Naive thymus-derived CD4-positive, alpha-beta T cell (primary cell): ENCODE measurements at regions not wholly inside any gene's neighbourhood (a gene's known extent, or its start where the extent isn't known, plus 50 kb on each side); places are given as distances from the start of the nearest gene placed in this dataset.

ENCODE experiments used
- ATAC-seq: fragments of 150-1000 bp; cut with Tn5 transposase; 2 replicates; pipeline ENCODE4 v1.10.0; 2021; ENCODE audit warnings: mild to moderate bottlenecking, moderate library complexity
- CTCF ChIA-PET: fragments of 350-600 bp; sonication (Branson Sonifier 250); formaldehyde crosslinking; loops from one replicate; lab custom pipeline; 2021; ENCODE audit warnings: antibody characterized with exemption; lab: Charles Lee
- POLR2A ChIA-PET: fragments of 350-600 bp; sonication (Branson Sonifier 250); formaldehyde crosslinking; loops from one replicate; lab custom pipeline; 2021; ENCODE audit warnings: antibody characterized with exemption, inconsistent platforms; lab: Charles Lee
- DNase-seq, 9 donors: peaks; one replicate each; pipeline versions ENCODE4 v3.0.0 to v3.0.0-alpha.2; 2020 to 2022; ENCODE audit warnings: mixed read lengths in 1 of 9
- H3K27ac ChIP-seq: one replicate; pipeline ENCODE4 v1.7.0; 2013; ENCODE audit warnings: mild to moderate bottlenecking, low read depth, low read length, moderate library complexity
- H3K27me3 ChIP-seq, 2 donors: one replicate each; pipeline ENCODE4 v1.7.0; 2013; ENCODE audit warnings: low read length in 2 of 2, mild to moderate bottlenecking in 2 of 2, moderate library complexity in 2 of 2; ENCODE audit not compliant: control insufficient read depth in 2 of 2, insufficient read depth in 2 of 2
- H3K36me3 ChIP-seq, 3 experiments: 1 replicate in 2 of 3; 2 replicates in 1 of 3; pipeline ENCODE4 v1.7.0; 2013; ENCODE audit warnings: low read length in 3 of 3, mild to moderate bottlenecking in 3 of 3, moderate library complexity in 1 of 3; ENCODE audit not compliant: insufficient read depth in 3 of 3, control insufficient read depth in 2 of 3
- H3K4me1 ChIP-seq, 2 donors: one replicate each; pipeline ENCODE4 v1.7.0; 2013; ENCODE audit warnings: low read length in 2 of 2, mild to moderate bottlenecking in 2 of 2, moderate library complexity in 1 of 2; ENCODE audit not compliant: control insufficient read depth in 2 of 2, insufficient read depth in 2 of 2
- H3K4me3 ChIP-seq: 2 replicates; pipeline ENCODE4 v1.7.0; 2013; ENCODE audit warnings: mild to moderate bottlenecking, low read length
- H3K9me3 ChIP-seq, 3 experiments: 1 replicate in 2 of 3; 2 replicates in 1 of 3; pipeline ENCODE4 v1.7.0; 2013; ENCODE audit warnings: low read length in 3 of 3; ENCODE audit not compliant: control insufficient read depth in 2 of 3
- H3K27ac Mint-ChIP-seq, 9 donors: one replicate each; pipeline ENCODE4 v1.8.0; 2020 to 2022; ENCODE audit warnings: mixed read lengths in 9 of 9, mild to moderate bottlenecking in 8 of 9, moderate library complexity in 5 of 9, inconsistent platforms in 2 of 9
- H3K27me3 Mint-ChIP-seq, 5 donors: one replicate each; pipeline ENCODE4 v1.8.0; 2021 to 2022; ENCODE audit warnings: mixed read lengths in 5 of 5, mild to moderate bottlenecking in 1 of 5
- H3K36me3 Mint-ChIP-seq, 5 donors: one replicate each; pipeline ENCODE4 v1.8.0; 2020 to 2022; ENCODE audit warnings: mixed read lengths in 5 of 5, mild to moderate bottlenecking in 3 of 5, inconsistent platforms in 1 of 5
- H3K4me1 Mint-ChIP-seq, 7 donors: one replicate each; pipeline ENCODE4 v1.8.0; 2020 to 2022; ENCODE audit warnings: mixed read lengths in 7 of 7, mild to moderate bottlenecking in 3 of 7, inconsistent platforms in 1 of 7
- H3K4me3 Mint-ChIP-seq, 10 donors: one replicate each; pipeline ENCODE4 v1.8.0; 2020 to 2022; ENCODE audit warnings: mild to moderate bottlenecking in 10 of 10, mixed read lengths in 10 of 10, moderate library complexity in 6 of 10, inconsistent platforms in 2 of 10
- H3K9me3 Mint-ChIP-seq, 11 donors: one replicate each; pipeline ENCODE4 v1.8.0; 2020 to 2022; ENCODE audit warnings: mixed read lengths in 11 of 11, mild to moderate bottlenecking in 4 of 11, inconsistent platforms in 1 of 11, moderate library complexity in 1 of 11
- intact Hi-C, 2 donors: fragments of 100-400 bp; cut with micrococcal nuclease; formaldehyde crosslinking; loops; one replicate each; pipeline ENCODE4 v1.15.1; 2023

DNA sequence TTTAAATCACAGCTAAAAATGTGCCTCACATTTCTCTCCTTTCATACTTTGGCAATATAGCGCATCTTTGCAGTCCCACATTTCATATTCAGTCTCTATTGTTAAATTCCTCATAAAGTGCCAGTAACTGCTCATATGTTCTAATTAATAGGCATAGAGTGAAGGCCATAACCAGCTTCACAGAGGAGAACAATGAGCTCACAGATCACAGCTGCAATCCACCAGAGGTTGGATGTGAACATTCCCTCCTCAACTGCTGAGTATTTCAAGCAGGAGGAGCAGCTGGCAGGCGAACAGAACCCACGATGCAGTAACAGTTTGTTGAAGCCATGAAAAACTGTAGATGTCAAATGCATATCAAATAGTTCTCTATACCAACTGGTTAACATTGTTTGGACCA is 2088.7 kb upstream of the AGA start:
- Mint-ChIP-seq H3K9me3 (peaks cover 0 to 12% (median 5%) of the 10 kb centered on the region in 11 donors), H3K27ac (no peak overlapping the region), H3K4me1 (no peaks in the 10 kb centered on the region), H3K4me3 (no peak overlapping the region), H3K36me3 (peaks cover 0 to 4% (median 0%) of the 10 kb centered on the region in 5 donors), H3K27me3 (no peaks in the 10 kb centered on the region)
- DNase-seq (no peak), ATAC-seq (no peak)
- POLR2A ChIA-PET: no interaction called here
- intact Hi-C loops: no loop called here
- Histone ChIP-seq H3K27ac (no peak overlapping the region), H3K9me3 (no peaks in the 10 kb centered on the region), H3K27me3 (no peaks in the 10 kb centered on the region), H3K4me1 (no peaks in the 10 kb centered on the region), H3K36me3 (no peaks in the 10 kb centered on the region), H3K4me3 (no peak overlapping the region)
- CTCF ChIA-PET: no interaction called here

DNA sequence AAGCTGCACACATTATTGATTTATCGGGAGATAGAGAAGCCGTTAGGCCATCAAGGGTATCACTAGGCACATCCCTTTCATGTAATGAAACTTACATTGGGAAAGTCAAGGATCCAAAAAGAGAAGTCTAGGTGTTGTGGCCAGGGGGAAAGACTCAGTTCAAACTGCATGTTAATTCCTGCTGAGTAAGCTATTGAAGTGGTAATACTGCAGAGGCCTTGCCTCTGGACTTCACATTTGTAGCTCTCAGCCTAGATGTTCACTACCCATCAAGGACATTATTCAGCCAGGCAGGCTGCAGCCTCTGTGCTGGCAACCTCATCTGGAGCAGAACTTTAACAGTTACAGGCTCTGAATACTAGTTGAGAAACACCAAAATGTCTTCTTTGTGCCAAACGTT is 2094.5 kb upstream of the AGA start:
- Histone ChIP-seq H3K36me3 (no peaks in the 10 kb centered on the region), H3K9me3 (no peaks in the 10 kb centered on the region), H3K27me3 (no peaks in the 10 kb centered on the region), H3K27ac (no peak overlapping the region), H3K4me1 (no peaks in the 10 kb centered on the region), H3K4me3 (no peak overlapping the region)
- Mint-ChIP-seq H3K9me3 (peaks cover 0 to 10% (median 4%) of the 10 kb centered on the region in 11 donors), H3K36me3 (no peaks in the 10 kb centered on the region), H3K4me3 (no peak overlapping the region), H3K27ac (no peak overlapping the region), H3K4me1 (no peaks in the 10 kb centered on the region), H3K27me3 (no peaks in the 10 kb centered on the region)
- no peak for ATAC-seq
- intact Hi-C loops: no loop called here
- POLR2A ChIA-PET: no interaction called here
- CTCF ChIA-PET: no interaction called here
- no peak for DNase-seq

DNA sequence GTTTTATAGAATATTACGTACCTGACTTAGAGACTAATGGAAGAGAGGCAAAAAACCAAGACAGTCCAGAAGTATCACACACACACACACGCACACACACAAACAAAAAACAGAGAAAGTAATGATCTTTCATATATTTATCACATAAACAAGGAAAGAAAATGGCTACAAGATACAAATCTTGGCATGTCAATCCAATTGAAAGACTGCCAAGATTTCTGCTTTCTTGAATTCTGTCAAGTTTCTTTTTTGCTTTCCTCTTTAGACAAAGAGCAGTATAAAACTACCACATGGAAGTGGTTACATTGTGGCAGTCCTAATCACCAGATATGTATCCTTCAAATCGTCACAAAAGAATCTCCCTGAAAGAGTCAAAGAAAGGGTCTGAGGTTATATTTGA is 2097.4 kb upstream of the AGA start:
- H3K4me1 Mint-ChIP-seq: no peaks in the 10 kb centered on the region
- Histone ChIP-seq H3K4me3 (no peak overlapping the region), H3K4me1 (no peaks in the 10 kb centered on the region), H3K27me3 (no peaks in the 10 kb centered on the region), H3K36me3 (no peaks in the 10 kb centered on the region), H3K9me3 (no peaks in the 10 kb centered on the region), H3K27ac (no peak overlapping the region)
- no peaks in the 10 kb centered on the region for H3K36me3 Mint-ChIP-seq
- ATAC-seq (no peak), DNase-seq (no peak)
- H3K27ac Mint-ChIP-seq: no peak overlapping the region
- H3K9me3 Mint-ChIP-seq: peaks cover 0 to 12% (median 4%) of the 10 kb centered on the region in 11 donors
- ChIA-PET CTCF (no interaction called here), POLR2A (no interaction called here)
- intact Hi-C loops: no loop called here
- H3K4me3 Mint-ChIP-seq: no peak overlapping the region
- no peaks in the 10 kb centered on the region for H3K27me3 Mint-ChIP-seq

DNA sequence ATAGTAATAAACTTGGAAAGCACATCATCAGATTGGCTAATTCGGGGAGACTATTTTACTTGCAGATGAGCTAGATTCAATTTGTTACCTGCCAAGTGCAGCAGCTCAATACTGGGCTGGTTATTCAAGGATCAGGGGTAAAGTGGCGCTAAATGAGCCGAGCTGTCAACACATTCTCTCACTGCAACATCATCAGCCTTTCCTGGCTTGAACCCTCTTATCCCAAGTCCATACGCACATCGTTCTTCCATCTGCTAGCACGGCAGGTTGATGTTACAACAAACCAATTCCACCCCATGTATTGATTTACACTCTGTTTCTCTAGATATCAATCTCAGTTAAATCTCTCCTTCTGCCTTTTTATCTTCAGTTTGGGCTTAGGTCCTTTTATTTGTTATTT is 2101.5 kb upstream of the AGA start:
- intact Hi-C loops: no loop called here
- no peaks in the 10 kb centered on the region for H3K36me3 Mint-ChIP-seq
- no peak overlapping the region for H3K4me3 ChIP-seq

DNA sequence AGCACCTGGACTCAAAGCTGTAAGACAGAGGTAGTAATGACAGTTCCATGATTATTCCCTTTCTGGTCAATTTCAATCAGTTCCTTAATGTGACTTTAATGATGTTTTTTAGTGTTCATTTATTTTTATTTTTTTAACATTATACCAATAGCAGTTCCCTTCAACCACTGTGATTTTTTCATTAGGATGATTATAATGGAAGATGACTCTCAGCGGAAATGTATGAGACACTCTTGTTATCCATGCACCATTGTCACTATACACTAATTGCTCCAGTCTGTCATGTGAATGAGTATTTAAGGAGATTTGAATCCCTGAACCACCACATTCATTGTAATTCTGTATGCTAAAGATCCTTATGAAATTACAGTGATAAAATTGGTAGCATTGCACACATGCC is 2102.3 kb upstream of the AGA start:
- no peak overlapping the region for H3K4me3 ChIP-seq
- ATAC-seq (no peak), DNase-seq (no peak)
- Mint-ChIP-seq H3K9me3 (peaks cover 0 to 22% (median 10%) of the 10 kb centered on the region in 11 donors), H3K36me3 (no peaks in the 10 kb centered on the region), H3K4me1 (no peaks in the 10 kb centered on the region), H3K27ac (no peak overlapping the region), H3K4me3 (no peak overlapping the region), H3K27me3 (no peaks in the 10 kb centered on the region)
- H3K36me3 ChIP-seq: no peaks in the 10 kb centered on the region
- no peaks in the 10 kb centered on the region for H3K27me3 ChIP-seq
- ChIA-PET POLR2A (no interaction called here), CTCF (interaction anchor here (0.7 kb wide), 1 partner anchor 26 kb away, joined by 3 read pairs; no protein-coding TSS in a partner anchor)
- H3K4me1 ChIP-seq: no peaks in the 10 kb centered on the region
- no peaks in the 10 kb centered on the region for H3K9me3 ChIP-seq
- intact Hi-C loops: no loop called here
- no peak overlapping the region for H3K27ac ChIP-seq

More for the DNA sequence above, 2101.5 kb upstream of the AGA start:
- Histone ChIP-seq H3K27me3 (no peaks in the 10 kb centered on the region), H3K27ac (no peak overlapping the region), H3K4me1 (no peaks in the 10 kb centered on the region), H3K36me3 (no peaks in the 10 kb centered on the region), H3K9me3 (no peaks in the 10 kb centered on the region)
- Mint-ChIP-seq H3K27ac (no peak overlapping the region), H3K4me1 (no peaks in the 10 kb centered on the region), H3K9me3 (peaks cover 0 to 22% (median 10%) of the 10 kb centered on the region in 11 donors), H3K4me3 (no peak overlapping the region), H3K27me3 (no peaks in the 10 kb centered on the region)
- CTCF ChIA-PET: interaction anchor here (0.7 kb wide), 1 partner anchor 25 kb away, joined by 3 read pairs; no protein-coding TSS in a partner anchor
- POLR2A ChIA-PET: no interaction called here
- no peak for DNase-seq
- no peak for ATAC-seq

DNA sequence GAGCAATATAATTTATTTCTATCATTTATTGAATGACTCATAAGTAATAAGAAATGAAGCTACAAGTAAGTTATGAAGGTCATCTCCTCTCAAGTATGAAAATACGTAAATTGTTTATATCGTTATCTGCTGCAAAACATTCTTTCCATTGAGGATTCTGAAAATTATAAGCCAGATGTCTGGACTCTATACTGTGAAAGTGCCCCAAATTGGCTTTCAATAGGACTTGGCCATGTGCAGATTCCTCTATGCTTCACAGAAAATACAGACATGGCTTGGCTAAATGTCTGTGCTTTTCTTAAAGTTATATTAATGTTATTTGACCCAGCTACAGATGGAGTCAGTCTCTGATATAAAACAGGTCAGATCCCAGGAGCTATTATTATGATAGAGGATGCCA is 2109.9 kb upstream of the AGA start:
- peaks cover 0 to 17% (median 9%) of the 10 kb centered on the region in 11 donors for H3K9me3 Mint-ChIP-seq

DNA sequence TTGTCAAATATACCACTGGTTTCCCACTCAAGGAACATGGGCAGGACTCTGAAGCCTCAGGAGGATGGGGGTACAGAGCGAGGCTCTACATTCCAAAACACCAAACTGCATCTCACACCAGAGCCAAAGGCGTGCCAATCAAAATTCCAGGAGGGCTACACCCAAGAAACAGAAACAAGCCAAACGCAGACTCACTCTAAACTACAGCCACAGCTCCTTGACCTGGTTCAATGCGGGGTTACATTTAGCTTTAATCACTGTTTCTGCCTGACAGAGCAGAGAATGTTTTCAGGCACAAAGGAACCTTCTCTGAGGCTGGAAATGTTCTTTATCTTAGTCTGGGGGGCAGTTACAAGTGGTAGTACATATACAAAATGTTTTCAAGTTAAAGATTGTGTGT is 2121.5 kb upstream of the AGA start:
- Histone ChIP-seq H3K9me3 (no peaks in the 10 kb centered on the region), H3K36me3 (no peaks in the 10 kb centered on the region), H3K4me3 (no peak overlapping the region), H3K4me1 (no peaks in the 10 kb centered on the region), H3K27me3 (no peaks in the 10 kb centered on the region), H3K27ac (no peak overlapping the region)
- H3K9me3 Mint-ChIP-seq: peaks cover 7 to 43% (median 15%) of the 10 kb centered on the region in 11 donors
- no peaks in the 10 kb centered on the region for H3K4me1 Mint-ChIP-seq
- H3K27ac Mint-ChIP-seq: no peak overlapping the region
- CTCF ChIA-PET: no interaction called here
- no peak overlapping the region for H3K4me3 Mint-ChIP-seq
- H3K27me3 Mint-ChIP-seq: no peaks in the 10 kb centered on the region
- peaks cover 0 to 5% (median 0%) of the 10 kb centered on the region in 5 donors for H3K36me3 Mint-ChIP-seq
- intact Hi-C loops: no loop called here
- no peak for DNase-seq
- no peak for ATAC-seq
- POLR2A ChIA-PET: no interaction called here

More for the DNA sequence above, 2109.9 kb upstream of the AGA start:
- no peak overlapping the region for H3K4me3 Mint-ChIP-seq
- intact Hi-C loops: no loop called here
- ChIA-PET CTCF (no interaction called here), POLR2A (no interaction called here)
- Histone ChIP-seq H3K4me3 (no peak overlapping the region), H3K27me3 (no peaks in the 10 kb centered on the region), H3K9me3 (no peaks in the 10 kb centered on the region), H3K4me1 (no peaks in the 10 kb centered on the region), H3K27ac (no peak overlapping the region), H3K36me3 (no peaks in the 10 kb centered on the region)
- H3K36me3 Mint-ChIP-seq: no peaks in the 10 kb centered on the region
- no peak overlapping the region for H3K27ac Mint-ChIP-seq
- no peaks in the 10 kb centered on the region for H3K4me1 Mint-ChIP-seq
- ATAC-seq (no peak), DNase-seq (no peak)
- H3K27me3 Mint-ChIP-seq: no peaks in the 10 kb centered on the region
